Ovary (tissue), 3 donors: ENCODE measurements at regions not wholly inside any gene's neighbourhood (a gene's known extent, or its start where the extent isn't known, plus 50 kb on each side); places are given as distances from the start of the nearest gene placed in this dataset.

Source experiments
- EP300 ChIP-seq: sonication (generic); formaldehyde crosslinking; IDR thresholded peaks from one replicate; pipeline ENCODE4 v1.6.1; 2017; ENCODE audit warnings: antibody characterized with exemption
- POLR2A ChIP-seq: fragments of 450-650 bp; IDR thresholded peaks from one replicate; pipeline ENCODE4 v1.6.1; 2017; ENCODE audit warnings: antibody characterized with exemption, mild to moderate bottlenecking, moderate library complexity
- TF ChIP-seq, protein P1 (sequence below), 3 donors: fragments of 450-650 bp in 2 of 3; fragments of 200-600 bp in 1 of 3; IDR thresholded peaks; one replicate each; pipeline versions ENCODE4 v1.5.1 to v1.8.0; 2016 to 2022; ENCODE audit warnings: antibody characterized with exemption in 3 of 3, mild to moderate bottlenecking in 1 of 3
- donor health status: DM: no; HTN: no; CAD: no.

DNA sequence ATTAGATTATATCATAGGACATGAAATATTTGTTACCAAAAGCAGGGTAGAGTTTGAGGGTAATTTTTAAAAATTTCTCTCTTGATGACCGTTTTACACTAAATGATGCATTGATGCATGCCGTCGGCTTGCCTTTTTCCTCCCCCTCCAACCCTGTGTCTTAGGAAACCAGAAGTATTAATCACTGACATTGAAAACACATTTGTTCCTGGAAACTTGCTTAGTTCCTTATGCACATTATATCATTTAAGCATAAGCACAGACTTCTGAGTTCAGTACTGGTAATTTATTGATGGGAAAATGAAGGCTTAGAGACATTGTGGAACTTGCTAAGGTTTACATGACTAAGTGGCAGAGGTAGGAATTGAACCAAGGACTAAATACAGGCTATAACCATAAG is 206.3 kb upstream of the SPHKAP start:
- TF ChIP-seq, protein P1, sequence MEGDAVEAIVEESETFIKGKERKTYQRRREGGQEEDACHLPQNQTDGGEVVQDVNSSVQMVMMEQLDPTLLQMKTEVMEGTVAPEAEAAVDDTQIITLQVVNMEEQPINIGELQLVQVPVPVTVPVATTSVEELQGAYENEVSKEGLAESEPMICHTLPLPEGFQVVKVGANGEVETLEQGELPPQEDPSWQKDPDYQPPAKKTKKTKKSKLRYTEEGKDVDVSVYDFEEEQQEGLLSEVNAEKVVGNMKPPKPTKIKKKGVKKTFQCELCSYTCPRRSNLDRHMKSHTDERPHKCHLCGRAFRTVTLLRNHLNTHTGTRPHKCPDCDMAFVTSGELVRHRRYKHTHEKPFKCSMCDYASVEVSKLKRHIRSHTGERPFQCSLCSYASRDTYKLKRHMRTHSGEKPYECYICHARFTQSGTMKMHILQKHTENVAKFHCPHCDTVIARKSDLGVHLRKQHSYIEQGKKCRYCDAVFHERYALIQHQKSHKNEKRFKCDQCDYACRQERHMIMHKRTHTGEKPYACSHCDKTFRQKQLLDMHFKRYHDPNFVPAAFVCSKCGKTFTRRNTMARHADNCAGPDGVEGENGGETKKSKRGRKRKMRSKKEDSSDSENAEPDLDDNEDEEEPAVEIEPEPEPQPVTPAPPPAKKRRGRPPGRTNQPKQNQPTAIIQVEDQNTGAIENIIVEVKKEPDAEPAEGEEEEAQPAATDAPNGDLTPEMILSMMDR (IDR thresholded peaks at IDR 0.05), result no peak
- TF ChIP-seq EP300 (no peak), POLR2A (no peak)
